H9 (cell line): ENCODE measurements at regions not wholly inside any gene's neighbourhood (a gene's known extent, or its start where the extent isn't known, plus 50 kb on each side); places are given as distances from the start of the nearest gene placed in this dataset.

Source experiments
- DNase-seq: peaks from one replicate; pipeline ENCODE4 v3.0.0-alpha.2; 2017
- H2AFZ ChIP-seq: one replicate; pipeline ENCODE4 v1.6.1; 2013; ENCODE audit warnings: mild to moderate bottlenecking, low read length, control low read depth, moderate library complexity
- H2AK5ac ChIP-seq: 2 replicates; pipeline ENCODE4 v1.6.1; 2013; ENCODE audit warnings: low read length, control low read depth, mixed read lengths; ENCODE audit not compliant: insufficient read length
- H2BK120ac ChIP-seq: one replicate; pipeline ENCODE4 v1.6.1; 2013; ENCODE audit warnings: low read depth, mild to moderate bottlenecking, low read length, control low read depth, inconsistent platforms; ENCODE audit not compliant: poor library complexity, severe bottlenecking
- H2BK12ac ChIP-seq: 2 replicates; pipeline ENCODE4 v1.6.1; 2013; ENCODE audit warnings: low read length, control low read depth, mixed read lengths, low read depth; ENCODE audit not compliant: insufficient read length
- H2BK15ac ChIP-seq: 2 replicates; pipeline ENCODE4 v1.6.1; 2013; ENCODE audit warnings: low read depth, low read length, control low read depth
- H2BK20ac ChIP-seq: one replicate; pipeline ENCODE4 v1.6.1; 2013; ENCODE audit warnings: low read depth, mild to moderate bottlenecking, low read length, control low read depth, inconsistent platforms; ENCODE audit not compliant: poor library complexity, severe bottlenecking
- H2BK5ac ChIP-seq: 2 replicates; pipeline ENCODE4 v1.6.1; 2013; ENCODE audit warnings: low read length, control low read depth, mixed read lengths; ENCODE audit not compliant: insufficient read length
- H3K14ac ChIP-seq: 2 replicates; pipeline ENCODE4 v1.6.1; 2013; ENCODE audit warnings: low read length, control low read depth; ENCODE audit not compliant: insufficient read depth
- H3K18ac ChIP-seq: 2 replicates; pipeline ENCODE4 v1.6.1; 2013; ENCODE audit warnings: low read depth, mild to moderate bottlenecking, mixed read lengths, low read length, control low read depth; ENCODE audit not compliant: insufficient read length
- H3K23ac ChIP-seq: 2 replicates; pipeline ENCODE4 v1.6.1; 2013; ENCODE audit warnings: low read length, control low read depth, mixed read lengths, low read depth; ENCODE audit not compliant: insufficient read length
- H3K23me2 ChIP-seq: 2 replicates; pipeline ENCODE4 v1.6.1; 2013; ENCODE audit warnings: low read depth, mild to moderate bottlenecking, mixed read lengths, low read length, control low read depth; ENCODE audit not compliant: insufficient read length, poor library complexity, severe bottlenecking
- H3K27ac ChIP-seq: 2 replicates; pipeline ENCODE4 v1.5.1; 2013; ENCODE audit warnings: low read length, control low read depth, mixed read lengths, low read depth; ENCODE audit not compliant: insufficient read length
- H3K27me3 ChIP-seq: 2 replicates; pipeline ENCODE4 v1.6.1; 2013; ENCODE audit warnings: low read length, control low read depth, inconsistent platforms; ENCODE audit not compliant: insufficient read depth
- H3K4ac ChIP-seq: 2 replicates; pipeline ENCODE4 v1.6.1; 2013; ENCODE audit warnings: low read depth, mild to moderate bottlenecking, control low read depth, inconsistent platforms, low read length, moderate library complexity
- H3K4me1 ChIP-seq: 2 replicates; pipeline ENCODE4 v1.6.1; 2013; ENCODE audit warnings: low read length, control low read depth, inconsistent platforms; ENCODE audit not compliant: insufficient read depth
- H3K4me2 ChIP-seq: 2 replicates; pipeline ENCODE4 v1.6.1; 2013; ENCODE audit warnings: low read length, control low read depth, mixed read lengths; ENCODE audit not compliant: insufficient read length, insufficient read depth
- H3K56ac ChIP-seq: 2 replicates; pipeline ENCODE4 v1.6.1; 2013; ENCODE audit warnings: low read depth, mild to moderate bottlenecking, mixed read lengths, low read length, control low read depth; ENCODE audit not compliant: insufficient read length
- H3K79me1 ChIP-seq: 2 replicates; pipeline ENCODE4 v1.6.1; 2013; ENCODE audit warnings: low read depth, mild to moderate bottlenecking, moderate library complexity, low read length, control low read depth, inconsistent platforms; ENCODE audit not compliant: insufficient read depth, poor library complexity, severe bottlenecking
- H3K79me2 ChIP-seq: 2 replicates; pipeline ENCODE4 v1.6.1; 2013; ENCODE audit warnings: low read length, control low read depth, inconsistent platforms; ENCODE audit not compliant: insufficient read depth
- H3K9ac ChIP-seq: 2 replicates; pipeline ENCODE4 v1.6.1; 2013; ENCODE audit warnings: low read length, control low read depth, mixed read lengths; ENCODE audit not compliant: insufficient read length; ENCODE audit errors: extremely low read depth
- H3K9me3 ChIP-seq: one replicate; pipeline ENCODE4 v1.6.1; 2013; ENCODE audit warnings: low read depth, low read length, inconsistent platforms; ENCODE audit not compliant: control insufficient read depth
- H3T11ph ChIP-seq: one replicate; pipeline ENCODE4 v1.6.1; 2013; ENCODE audit warnings: mild to moderate bottlenecking, low read length, control low read depth, inconsistent platforms
- H4K20me1 ChIP-seq: one replicate; pipeline ENCODE4 v1.6.1; 2013; ENCODE audit not compliant: control insufficient read depth, insufficient read length, insufficient read depth
- H4K5ac ChIP-seq: 2 replicates; pipeline ENCODE4 v1.6.1; 2013; ENCODE audit warnings: low read depth, mild to moderate bottlenecking, mixed read lengths, low read length, control low read depth; ENCODE audit not compliant: insufficient read length
- H4K8ac ChIP-seq: replicated peaks from 2 replicates; pipeline ENCODE4 v1.6.1; 2013; ENCODE audit warnings: low read length, control low read depth, mixed read lengths, low read depth; ENCODE audit not compliant: insufficient read length
- H4K91ac ChIP-seq: 2 replicates; pipeline ENCODE4 v1.6.1; 2013; ENCODE audit warnings: low read depth, mild to moderate bottlenecking, moderate library complexity, mixed read lengths, low read length, control low read depth; ENCODE audit not compliant: insufficient read length
- H3K27ac Mint-ChIP-seq, 3 experiments: 2 replicates in 2 of 3; 3 replicates in 1 of 3; pipeline ENCODE4 v1.8.0; 2020 to 2021; ENCODE audit warnings: mixed read lengths in 3 of 3, mild to moderate bottlenecking in 1 of 3, moderate library complexity in 1 of 3
- H3K27me3 Mint-ChIP-seq: 2 replicates; pipeline ENCODE4 v1.8.0; 2021; ENCODE audit warnings: low read depth, mild to moderate bottlenecking, moderate library complexity, mixed read lengths
- H3K36me3 Mint-ChIP-seq, 3 experiments: 2 replicates in 2 of 3; 3 replicates in 1 of 3; pipeline ENCODE4 v1.8.0; 2020 to 2021; ENCODE audit warnings: low read depth in 3 of 3, mixed read lengths in 3 of 3; ENCODE audit not compliant: insufficient read depth in 1 of 3
- H3K4me1 Mint-ChIP-seq, 2 experiments: 2 replicates each; pipeline ENCODE4 v1.8.0; 2020; ENCODE audit warnings: mixed read lengths in 2 of 2
- H3K4me3 Mint-ChIP-seq, 2 experiments: 2 replicates in 1 of 2; 3 replicates in 1 of 2; pipeline ENCODE4 v1.8.0; 2020 to 2021; ENCODE audit warnings: mild to moderate bottlenecking in 2 of 2, mixed read lengths in 2 of 2, moderate library complexity in 1 of 2
- H3K9me3 Mint-ChIP-seq, 2 experiments: 2 replicates in 1 of 2; 3 replicates in 1 of 2; pipeline ENCODE4 v1.8.0; 2020; ENCODE audit warnings: mild to moderate bottlenecking in 2 of 2, mixed read lengths in 2 of 2, moderate library complexity in 1 of 2
- WGBS: extraction: QIAGEN DNeasy Blood & Tissue Kit; methylation state at CpG from one replicate; pipeline ENCODE4 v1.1.7; 2013; ENCODE audit warnings: missing lambda C conversion rate, low lambda C conversion rate, mixed read lengths; ENCODE audit not compliant: insufficient read length; ENCODE audit errors: extremely low coverage; 5-methylcytosine and 5-hydroxymethylcytosine counted together
- TF ChIP-seq, protein P1 (sequence below): fragments of 200-600 bp; sonication (generic); conservative IDR thresholded peaks from 3 replicates; pipeline ENCODE4 v1.8.0; 2021; ENCODE audit warnings: antibody characterized with exemption, mild to moderate bottlenecking

DNA sequence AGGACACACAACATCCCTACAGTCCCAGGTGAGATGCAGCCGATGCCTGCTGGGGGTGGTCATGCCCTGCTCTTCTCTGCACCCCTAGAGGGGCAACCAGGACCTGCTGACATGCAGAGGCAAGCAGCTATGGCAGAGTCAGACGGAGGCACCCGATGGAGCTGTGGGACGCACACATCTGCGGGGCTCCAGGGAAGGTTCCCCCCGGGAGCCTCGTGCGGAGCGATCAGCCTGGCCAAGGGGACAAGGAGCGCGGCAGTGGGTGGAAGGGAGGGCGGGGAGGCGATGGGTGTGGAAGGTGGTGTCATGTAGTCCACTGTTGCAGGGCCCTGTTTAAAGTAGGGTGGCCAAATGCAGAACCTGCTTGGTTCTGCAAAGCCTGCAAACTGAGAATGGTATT, 143.0 kb upstream of the AJAP1 start:
- Mint-ChIP-seq H3K9me3 (no peaks in the 10 kb centered on the region; a peak in 1 of 5 replicates), H3K4me1 (peaks cover 0 to 11% of the 10 kb centered on the region in 2 experiments; a peak in 3 of 4 replicates), H3K27me3 (peaks cover 12% of the 10 kb centered on the region), H3K36me3 (no peaks in the 10 kb centered on the region), H3K4me3 (no peak overlapping the region), H3K27ac (peak overlapping the region in 1 of 3 experiments; percentile 44; a peak in 1 of 7 replicates)
- Histone ChIP-seq H2BK5ac (no peak overlapping the region), H3K18ac (no peak overlapping the region), H4K5ac (no peak overlapping the region), H3K27ac (no peak overlapping the region), H3K56ac (no peak overlapping the region), H3K4me2 (no peak overlapping the region), H3K9me3 (no peaks in the 10 kb centered on the region), H4K8ac (no peak overlapping the region), H2BK120ac (no peak overlapping the region), H3K14ac (no peak overlapping the region), H2BK12ac (no peak overlapping the region), H3K79me1 (no peaks in the 10 kb centered on the region), H4K91ac (no peak overlapping the region), H2AK5ac (no peak overlapping the region), H4K20me1 (no peaks in the 10 kb centered on the region), H3T11ph (no peak overlapping the region), H3K4ac (no peak overlapping the region), H3K9ac (no peak overlapping the region), H2BK20ac (no peak overlapping the region), H3K27me3 (no peaks in the 10 kb centered on the region), H3K79me2 (no peaks in the 10 kb centered on the region), H3K4me1 (no peaks in the 10 kb centered on the region), H3K23ac (no peak overlapping the region), H2AFZ (no peak overlapping the region), H3K23me2 (no peaks in the 10 kb centered on the region), H2BK15ac (no peak overlapping the region)
- TF ChIP-seq, protein P1, sequence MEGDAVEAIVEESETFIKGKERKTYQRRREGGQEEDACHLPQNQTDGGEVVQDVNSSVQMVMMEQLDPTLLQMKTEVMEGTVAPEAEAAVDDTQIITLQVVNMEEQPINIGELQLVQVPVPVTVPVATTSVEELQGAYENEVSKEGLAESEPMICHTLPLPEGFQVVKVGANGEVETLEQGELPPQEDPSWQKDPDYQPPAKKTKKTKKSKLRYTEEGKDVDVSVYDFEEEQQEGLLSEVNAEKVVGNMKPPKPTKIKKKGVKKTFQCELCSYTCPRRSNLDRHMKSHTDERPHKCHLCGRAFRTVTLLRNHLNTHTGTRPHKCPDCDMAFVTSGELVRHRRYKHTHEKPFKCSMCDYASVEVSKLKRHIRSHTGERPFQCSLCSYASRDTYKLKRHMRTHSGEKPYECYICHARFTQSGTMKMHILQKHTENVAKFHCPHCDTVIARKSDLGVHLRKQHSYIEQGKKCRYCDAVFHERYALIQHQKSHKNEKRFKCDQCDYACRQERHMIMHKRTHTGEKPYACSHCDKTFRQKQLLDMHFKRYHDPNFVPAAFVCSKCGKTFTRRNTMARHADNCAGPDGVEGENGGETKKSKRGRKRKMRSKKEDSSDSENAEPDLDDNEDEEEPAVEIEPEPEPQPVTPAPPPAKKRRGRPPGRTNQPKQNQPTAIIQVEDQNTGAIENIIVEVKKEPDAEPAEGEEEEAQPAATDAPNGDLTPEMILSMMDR, result no peak
- WGBS, result no CpG with 5 or more reads among the region's 13 CpGs
- DNase-seq, result no peak
